NCI-H446 treated with DMSO at 0.1 percent for 48 hours (cell line): ENCODE measurements at regions not wholly inside any gene's neighbourhood (a gene's known extent, or its start where the extent isn't known, plus 50 kb on each side); places are given as distances from the start of the nearest gene placed in this dataset.
A peak's percentile ranks its signal among the peaks of the same experiment; 100 is the strongest.

ENCODE experiments used
- DNase-seq: peaks from one replicate; lab custom pipeline; 2025; lab: John Stamatoyannopoulos, UW

GRCh38 chr1:83770319-83770661 is 228.6 kb downstream of the TTLL7 start:
- DNase-seq, result no peak

GRCh38 chr1:83769594-83770318 is 229.2 kb downstream of the TTLL7 start:
- DNase-seq, result peak; percentile 82

GRCh38 chr1:83769072-83769471 is 229.9 kb downstream of the TTLL7 start:
- no peak for DNase-seq

- no peak for DNase-seq
Measured at GRCh38 chr1:83766241-83766691, 232.7 kb downstream of the TTLL7 start.

GRCh38 chr1:83765125-83765524 is 233.8 kb downstream of the TTLL7 start:
- DNase-seq, result no peak

GRCh38 chr1:83764209-83764608 is 234.7 kb downstream of the TTLL7 start:
- no peak for DNase-seq

GRCh38 chr1:83763361-83764095 is 235.4 kb downstream of the TTLL7 start:
- DNase-seq, result no peak

- DNase-seq, result no peak
Measured at GRCh38 chr1:83762416-83762815, 236.5 kb downstream of the TTLL7 start.

GRCh38 chr1:83762039-83762365 is 236.9 kb downstream of the TTLL7 start:
- no peak for DNase-seq

- DNase-seq, result no peak
Measured at GRCh38 chr1:83761167-83762038, 237.5 kb downstream of the TTLL7 start.

GRCh38 chr1:83760226-83761021 is 238.5 kb downstream of the TTLL7 start:
- DNase-seq, result no peak

- DNase-seq, result no peak
Measured at GRCh38 chr1:83756984-83757717, 241.8 kb downstream of the TTLL7 start.

- no peak for DNase-seq
Measured at GRCh38 chr1:83751602-83752001, 247.3 kb downstream of the TTLL7 start.

GRCh38 chr1:83750201-83750600 is 248.7 kb downstream of the TTLL7 start:
- no peak for DNase-seq

GRCh38 chr1:83747853-83748482 is 251.0 kb downstream of the TTLL7 start:
- no peak for DNase-seq

- no peak for DNase-seq
Measured at GRCh38 chr1:83746234-83746633, 252.7 kb downstream of the TTLL7 start.

- DNase-seq, result no peak
Measured at GRCh38 chr1:83742446-83742845, 256.5 kb downstream of the TTLL7 start.

GRCh38 chr1:83741770-83742169 is 257.2 kb downstream of the TTLL7 start:
- no peak for DNase-seq

GRCh38 chr1:83741348-83741747 is 257.6 kb downstream of the TTLL7 start:
- DNase-seq, result no peak

GRCh38 chr1:83735526-83735925 is 263.4 kb downstream of the TTLL7 start:
- DNase-seq, result no peak

- DNase-seq, result no peak
Measured at GRCh38 chr1:83734420-83734819, 264.5 kb downstream of the TTLL7 start.
